ENCODE measurements at regions not wholly inside any gene's neighbourhood (a gene's known extent, or its start where the extent isn't known, plus 50 kb on each side); places are given as distances from the start of the nearest gene placed in this dataset.

DNA sequence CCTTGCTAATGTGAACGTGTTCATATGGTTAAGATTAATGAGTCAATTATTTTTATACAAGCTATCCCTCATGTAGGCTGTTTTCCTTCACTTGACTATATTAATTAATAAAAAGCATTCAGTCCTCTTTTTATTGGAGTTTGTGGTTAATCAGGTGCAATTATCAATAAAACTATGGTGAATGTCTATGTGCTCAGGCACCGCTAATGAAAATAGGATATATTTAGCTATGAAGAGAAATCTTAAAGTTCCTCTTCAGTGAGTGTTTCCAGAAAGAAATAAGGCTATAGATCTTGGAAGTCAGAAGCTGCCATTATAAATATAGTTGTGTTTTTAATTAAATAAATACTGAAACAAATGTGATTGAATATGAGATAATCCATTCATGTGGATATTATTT lies 422.1 kb downstream of the DMAC1 start:
- no peak for DNase-seq (ENCODE audit: extremely low read depth, low read depth)
- TF ChIP-seq, protein P1, sequence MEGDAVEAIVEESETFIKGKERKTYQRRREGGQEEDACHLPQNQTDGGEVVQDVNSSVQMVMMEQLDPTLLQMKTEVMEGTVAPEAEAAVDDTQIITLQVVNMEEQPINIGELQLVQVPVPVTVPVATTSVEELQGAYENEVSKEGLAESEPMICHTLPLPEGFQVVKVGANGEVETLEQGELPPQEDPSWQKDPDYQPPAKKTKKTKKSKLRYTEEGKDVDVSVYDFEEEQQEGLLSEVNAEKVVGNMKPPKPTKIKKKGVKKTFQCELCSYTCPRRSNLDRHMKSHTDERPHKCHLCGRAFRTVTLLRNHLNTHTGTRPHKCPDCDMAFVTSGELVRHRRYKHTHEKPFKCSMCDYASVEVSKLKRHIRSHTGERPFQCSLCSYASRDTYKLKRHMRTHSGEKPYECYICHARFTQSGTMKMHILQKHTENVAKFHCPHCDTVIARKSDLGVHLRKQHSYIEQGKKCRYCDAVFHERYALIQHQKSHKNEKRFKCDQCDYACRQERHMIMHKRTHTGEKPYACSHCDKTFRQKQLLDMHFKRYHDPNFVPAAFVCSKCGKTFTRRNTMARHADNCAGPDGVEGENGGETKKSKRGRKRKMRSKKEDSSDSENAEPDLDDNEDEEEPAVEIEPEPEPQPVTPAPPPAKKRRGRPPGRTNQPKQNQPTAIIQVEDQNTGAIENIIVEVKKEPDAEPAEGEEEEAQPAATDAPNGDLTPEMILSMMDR (IDR thresholded peaks at IDR 0.05; ENCODE audit: low read depth, low read length): no peak

DNA sequence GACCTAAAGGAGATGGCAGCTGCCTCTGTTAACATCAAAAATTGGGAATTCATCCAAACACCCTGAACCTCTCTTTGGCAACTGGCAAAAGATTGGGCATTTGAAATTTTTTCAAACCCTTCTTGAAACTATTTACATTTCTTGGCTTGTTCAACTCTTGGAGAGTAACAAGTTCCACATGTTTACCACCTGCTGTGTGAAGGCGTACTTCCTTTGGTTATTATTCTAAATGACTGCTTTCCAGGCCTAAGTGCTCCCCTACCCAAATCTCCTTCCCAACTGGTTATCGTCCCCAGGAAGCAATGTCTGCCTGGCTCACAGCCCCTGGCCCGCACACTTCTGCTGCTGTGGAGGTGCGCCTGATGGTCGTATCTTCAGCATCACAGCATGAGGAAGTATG lies 422.7 kb downstream of the DMAC1 start:
- no peak for DNase-seq (ENCODE audit: extremely low read depth, low read depth)

DNA sequence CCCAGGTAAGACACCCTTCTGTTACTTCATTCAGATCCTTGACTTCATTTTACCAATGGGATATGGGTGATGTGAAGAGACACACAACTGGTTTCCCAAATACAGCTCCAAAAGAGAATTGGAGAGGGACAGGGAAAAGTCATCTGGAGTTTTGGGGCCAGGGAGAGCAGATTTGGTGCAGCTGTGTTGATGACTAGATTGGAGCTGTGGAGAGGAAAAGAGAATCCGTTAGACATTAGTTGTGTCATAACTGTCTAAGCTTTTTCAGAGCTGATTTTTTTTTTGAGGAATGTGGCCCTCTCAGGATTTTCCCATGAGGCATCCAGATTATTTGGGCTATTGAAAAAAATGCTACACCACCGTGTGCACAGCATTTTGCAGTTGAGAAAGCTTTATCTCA lies 423.4 kb downstream of the DMAC1 start:
- TF ChIP-seq, protein P1 (IDR thresholded peaks at IDR 0.05; ENCODE audit: low read depth, low read length): no peak
- no peak for DNase-seq (ENCODE audit: extremely low read depth, low read depth)

More for the DNA sequence above, 422.7 kb downstream of the DMAC1 start:
- TF ChIP-seq, protein P1 (IDR thresholded peaks at IDR 0.05; ENCODE audit: low read depth, low read length): no peak

DNA sequence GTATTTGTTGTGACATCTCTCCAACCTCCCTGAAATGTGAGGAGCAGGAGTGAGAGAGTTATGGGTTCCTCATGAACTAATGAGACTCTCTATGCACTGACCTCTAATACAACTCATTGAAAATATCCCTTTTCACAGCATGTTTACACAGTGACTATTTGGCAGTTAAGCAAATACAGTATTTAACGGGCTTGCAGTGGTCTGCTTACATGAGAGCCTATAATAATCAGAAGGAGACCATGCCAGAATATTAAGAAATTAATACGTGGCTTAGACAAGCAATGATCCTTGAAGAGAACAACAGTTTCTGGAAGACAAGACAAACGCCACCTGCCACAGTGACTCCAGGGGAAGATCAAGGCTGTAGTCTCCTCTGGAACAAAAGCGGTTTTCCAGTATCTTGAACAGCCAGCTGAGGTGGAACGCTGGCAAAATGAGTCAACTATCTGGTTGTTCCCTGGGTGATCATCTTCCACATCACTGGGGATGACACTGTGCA lies 424.5 kb downstream of the DMAC1 start:
- DNase-seq (ENCODE audit: extremely low read depth, low read depth): no peak
- TF ChIP-seq, protein P1 (IDR thresholded peaks at IDR 0.05; ENCODE audit: low read depth, low read length): no peak

DNA sequence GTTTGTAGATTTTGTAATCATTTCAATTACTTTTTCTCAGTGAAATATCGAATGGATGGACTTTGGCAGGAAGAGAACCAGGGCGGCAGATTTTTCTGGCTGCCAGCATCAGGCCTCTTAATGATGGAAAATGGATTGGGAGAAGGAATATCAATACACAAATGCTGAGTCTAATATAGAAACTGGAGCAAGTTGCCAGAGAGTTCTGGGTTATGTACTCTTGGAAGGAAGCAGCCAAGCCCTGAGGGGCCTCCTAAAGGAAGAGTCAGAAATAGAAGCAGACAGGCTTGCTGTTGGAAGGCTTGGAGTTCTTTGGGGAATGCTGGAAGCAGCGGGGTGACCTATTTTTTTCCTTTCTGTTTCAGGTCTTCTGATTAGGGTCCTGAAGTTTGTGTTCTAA lies 428.6 kb downstream of the DMAC1 start:
- TF ChIP-seq, protein P1 (IDR thresholded peaks at IDR 0.05; ENCODE audit: low read depth, low read length): no peak
- no peak for DNase-seq (ENCODE audit: extremely low read depth, low read depth)

DNA sequence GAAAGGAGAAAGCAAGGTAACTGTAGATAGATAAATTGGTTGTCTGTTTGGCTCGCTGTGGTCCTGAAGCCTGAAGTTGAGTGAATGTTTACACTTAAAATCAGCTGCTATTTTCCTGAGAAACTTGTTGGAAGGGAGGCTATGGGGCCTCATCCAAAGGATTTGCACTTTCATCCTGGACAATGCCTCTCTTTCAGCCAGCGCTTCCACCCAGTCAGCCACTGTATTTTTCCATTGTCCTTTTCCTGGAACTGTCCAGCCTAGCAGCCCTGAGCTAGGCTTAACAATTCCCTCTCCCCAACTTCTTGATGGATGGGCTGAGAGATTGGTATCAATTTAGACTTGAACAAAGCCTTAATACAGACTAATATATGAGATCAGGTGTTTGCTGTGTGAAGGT lies 429.2 kb downstream of the DMAC1 start:
- TF ChIP-seq, protein P1 (IDR thresholded peaks at IDR 0.05; ENCODE audit: low read depth, low read length): no peak
- DNase-seq (ENCODE audit: extremely low read depth, low read depth): no peak

DNA sequence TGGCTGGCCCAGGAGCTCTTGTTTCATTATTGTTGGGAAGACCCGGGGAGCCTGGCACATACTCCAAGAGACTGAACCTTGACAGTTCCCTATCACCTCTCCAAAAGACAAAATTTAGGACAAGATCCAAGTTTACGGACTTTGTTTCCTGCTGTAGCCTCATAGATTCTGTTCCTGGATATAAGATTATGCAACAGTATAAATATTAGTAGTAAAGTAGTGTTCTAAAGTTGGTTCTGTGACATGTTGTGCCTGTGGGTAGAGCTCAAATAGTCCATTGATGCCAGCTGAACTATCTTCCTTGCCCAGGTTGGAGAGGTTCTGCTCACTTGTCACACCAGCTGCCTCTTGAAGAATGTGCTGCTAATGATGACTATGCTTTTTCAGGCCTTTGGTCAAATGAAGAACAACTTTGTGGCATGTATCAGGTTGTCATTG lies 430.2 kb downstream of the DMAC1 start:
- no peak for DNase-seq (ENCODE audit: extremely low read depth, low read depth)
- TF ChIP-seq, protein P1 (IDR thresholded peaks at IDR 0.05; ENCODE audit: low read depth, low read length): no peak
